ACHN (cell line): ENCODE measurements at regions not wholly inside any gene's neighbourhood (a gene's known extent, or its start where the extent isn't known, plus 50 kb on each side); places are given as distances from the start of the nearest gene placed in this dataset.

Source experiments
- DNase-seq: peaks from one replicate; pipeline ENCODE4 v3.0.0-alpha.2; 2015
- in situ Hi-C: cut with HindIII; loops from 2 replicates; pipeline ENCODE4 v1.10.0; 2017; ENCODE audit warnings: low sequenced_read_pairs, low pct_ligation_motif_present, low pct_unique_long_range_greater_than_20kb

GRCh38 chr1:30386156-30386926 lies 337.0 kb downstream of the MATN1 start:
- in situ Hi-C loops, result no loop called here
- DNase-seq, result no peak

GRCh38 chr1:30385246-30385995 lies 338.0 kb downstream of the MATN1 start:
- in situ Hi-C loops, result no loop called here
- no peak for DNase-seq

GRCh38 chr1:30384286-30385245 lies 338.8 kb downstream of the MATN1 start:
- no peak for DNase-seq
- in situ Hi-C loops, result no loop called here

GRCh38 chr1:30383221-30383711 lies 340.1 kb downstream of the MATN1 start:
- in situ Hi-C loops, result no loop called here
- DNase-seq, result no peak

- DNase-seq, result no peak
- in situ Hi-C loops, result no loop called here
Measured at GRCh38 chr1:30382496-30382895, 340.9 kb downstream of the MATN1 start.

GRCh38 chr1:30381671-30382365 lies 341.6 kb downstream of the MATN1 start:
- in situ Hi-C loops, result no loop called here
- DNase-seq, result no peak

- in situ Hi-C loops, result no loop called here
- no peak for DNase-seq
Measured at GRCh38 chr1:30381266-30381665, 342.1 kb downstream of the MATN1 start.

- DNase-seq, result no peak
- in situ Hi-C loops, result no loop called here
Measured at GRCh38 chr1:30380625-30380984, 342.8 kb downstream of the MATN1 start.

- DNase-seq, result peak; percentile 69
- in situ Hi-C loops, result no loop called here
Measured at GRCh38 chr1:30379684-30380624, 343.4 kb downstream of the MATN1 start.

- in situ Hi-C loops, result no loop called here
Measured at GRCh38 chr1:30378991-30379581, 344.3 kb downstream of the MATN1 start.

GRCh38 chr1:30378003-30378596 lies 345.3 kb downstream of the MATN1 start:
- in situ Hi-C loops, result no loop called here

More at GRCh38 chr1:30378991-30379581, 344.3 kb downstream of the MATN1 start:
- no peak for DNase-seq

GRCh38 chr1:30377230-30378002 lies 346.0 kb downstream of the MATN1 start:
- DNase-seq, result no peak
- in situ Hi-C loops, result no loop called here

More at GRCh38 chr1:30378003-30378596, 345.3 kb downstream of the MATN1 start:
- no peak for DNase-seq

GRCh38 chr1:30376054-30376697 lies 347.2 kb downstream of the MATN1 start:
- DNase-seq, result no peak
- in situ Hi-C loops, result no loop called here

GRCh38 chr1:30375156-30375555 lies 348.2 kb downstream of the MATN1 start:
- DNase-seq, result no peak
- in situ Hi-C loops, result no loop called here

- no peak for DNase-seq
- in situ Hi-C loops, result no loop called here
Measured at GRCh38 chr1:30374400-30375070, 348.9 kb downstream of the MATN1 start.
